ENCODE measurements at regions not wholly inside any gene's neighbourhood (a gene's known extent, or its start where the extent isn't known, plus 50 kb on each side); places are given as distances from the start of the nearest gene placed in this dataset.

- H3K4me3 ChIP-seq (ENCODE audit: low read depth, low read length): no peak overlapping the region
- no peak for TF ChIP-seq CTCF (conservative IDR thresholded peaks at IDR 0.05; ENCODE audit: low read depth, low read length)
- DNase-seq (ENCODE audit: low read depth): no peak
These were observed 585.1 kb downstream of the SLC4A3 start for GRCh38 chr2:220212296-220213080.

GRCh38 chr2:220215785-220216184, 588.4 kb downstream of the SLC4A3 start:
- no peak overlapping the region for H3K4me3 ChIP-seq (ENCODE audit: low read depth, low read length)
- no peak for TF ChIP-seq CTCF (conservative IDR thresholded peaks at IDR 0.05; ENCODE audit: low read depth, low read length)
- DNase-seq (ENCODE audit: low read depth): no peak

- H3K4me3 ChIP-seq (ENCODE audit: low read depth, low read length): no peak overlapping the region
- no peak for DNase-seq (ENCODE audit: low read depth)
- TF ChIP-seq CTCF (conservative IDR thresholded peaks at IDR 0.05; ENCODE audit: low read depth, low read length): no peak
These were observed 591.9 kb downstream of the SLC4A3 start for GRCh38 chr2:220219371-220219770.

GRCh38 chr2:220220009-220220408, 592.6 kb downstream of the SLC4A3 start:
- TF ChIP-seq CTCF (conservative IDR thresholded peaks at IDR 0.05; ENCODE audit: low read depth, low read length): no peak
- no peak for DNase-seq (ENCODE audit: low read depth)
- no peak overlapping the region for H3K4me3 ChIP-seq (ENCODE audit: low read depth, low read length)

- TF ChIP-seq CTCF (conservative IDR thresholded peaks at IDR 0.05; ENCODE audit: low read depth, low read length): no peak
- H3K4me3 ChIP-seq (ENCODE audit: low read depth, low read length): no peak overlapping the region
- no peak for DNase-seq (ENCODE audit: low read depth)
These were observed 594.6 kb downstream of the SLC4A3 start for GRCh38 chr2:220221992-220222391.

- H3K4me3 ChIP-seq (ENCODE audit: low read depth, low read length): no peak overlapping the region
- TF ChIP-seq CTCF (conservative IDR thresholded peaks at IDR 0.05; ENCODE audit: low read depth, low read length): no peak
- DNase-seq (ENCODE audit: low read depth): peak; percentile 61
These were observed 597.5 kb downstream of the SLC4A3 start for GRCh38 chr2:220224691-220225543.
